HUDEP-2 (cell line): ENCODE measurements at regions not wholly inside any gene's neighbourhood (a gene's known extent, or its start where the extent isn't known, plus 50 kb on each side); places are given as distances from the start of the nearest gene placed in this dataset.
"Not testable (repeated sequence)": the region's sequence is repeated elsewhere in the genome, so short reads cannot be mapped to it uniquely, and the experiment has no call there.

ENCODE experiments used
- DNase-seq, 76 experiments: peaks; one replicate each; lab custom pipeline; 2025; ENCODE audit not compliant: unreplicated experiment in 76 of 76; lab: John Stamatoyannopoulos, UW

GRCh38 chr11:29119116-29119515 is 897.7 kb downstream of the KCNA4 start:
- no peak for DNase-seq

- DNase-seq, result no peak
These were observed 915.9 kb downstream of the KCNA4 start for GRCh38 chr11:29100967-29101366.

GRCh38 chr11:29095821-29096220 is 921.0 kb downstream of the KCNA4 start:
- no peak for DNase-seq

- DNase-seq, result no peak
These were observed 923.3 kb downstream of the KCNA4 start for GRCh38 chr11:29093416-29094120.

- no peak for DNase-seq
These were observed 929.5 kb downstream of the KCNA4 start for GRCh38 chr11:29087200-29087812.

- no peak for DNase-seq
These were observed 941.1 kb downstream of the KCNA4 start for GRCh38 chr11:29075726-29076125.

- DNase-seq, result no peak
These were observed 953.0 kb downstream of the KCNA4 start for GRCh38 chr11:29063630-29064361.

- no peak for DNase-seq
These were observed 953.3 kb downstream of the METTL15 start for GRCh38 chr11:29061452-29061851.

GRCh38 chr11:29056487-29056886 is 948.3 kb downstream of the METTL15 start:
- DNase-seq, result not testable (repeated sequence)

GRCh38 chr11:29051935-29052334 is 943.7 kb downstream of the METTL15 start:
- no peak for DNase-seq

GRCh38 chr11:29050962-29051361 is 942.8 kb downstream of the METTL15 start:
- DNase-seq, result not testable (repeated sequence)

- no peak for DNase-seq
These were observed 932.3 kb downstream of the METTL15 start for GRCh38 chr11:29040489-29040888.

GRCh38 chr11:29032384-29033149 is 924.4 kb downstream of the METTL15 start:
- no peak for DNase-seq

GRCh38 chr11:29029452-29029851 is 921.3 kb downstream of the METTL15 start:
- no peak for DNase-seq

GRCh38 chr11:29027436-29027835 is 919.2 kb downstream of the METTL15 start:
- no peak for DNase-seq

- no peak for DNase-seq
These were observed 918.1 kb downstream of the METTL15 start for GRCh38 chr11:29026286-29026685.

GRCh38 chr11:29025001-29025400 is 916.8 kb downstream of the METTL15 start:
- no peak for DNase-seq

GRCh38 chr11:29024386-29024785 is 916.2 kb downstream of the METTL15 start:
- no peak for DNase-seq

- no peak for DNase-seq
These were observed 915.6 kb downstream of the METTL15 start for GRCh38 chr11:29023761-29024160.

GRCh38 chr11:29022676-29023075 is 914.5 kb downstream of the METTL15 start:
- no peak for DNase-seq
